Pons (tissue), 1 donor: ENCODE measurements at regions not wholly inside any gene's neighbourhood (a gene's known extent, or its start where the extent isn't known, plus 50 kb on each side); places are given as distances from the start of the nearest gene placed in this dataset.

Source experiments
- DNase-seq: peaks from one replicate; pipeline ENCODE4 v3.0.0-alpha.2; 2016; ENCODE audit warnings: low spot score

GRCh38 chr1:239733995-239734394, 347.6 kb downstream of the CHRM3 start:
- no peak for DNase-seq

- DNase-seq, result no peak
Observed at GRCh38 chr1:239735111-239735510, 348.7 kb downstream of the CHRM3 start.

GRCh38 chr1:239736479-239736878, 350.1 kb downstream of the CHRM3 start:
- DNase-seq, result no peak

- no peak for DNase-seq
Observed at GRCh38 chr1:239739375-239739774, 352.3 kb upstream of the FMN2 start.

- no peak for DNase-seq
Observed at GRCh38 chr1:239739919-239740318, 351.8 kb upstream of the FMN2 start.

GRCh38 chr1:239742416-239743109, 349.1 kb upstream of the FMN2 start:
- no peak for DNase-seq

- DNase-seq, result no peak
Observed at GRCh38 chr1:239744851-239745250, 346.8 kb upstream of the FMN2 start.

- no peak for DNase-seq
Observed at GRCh38 chr1:239755107-239755912, 336.4 kb upstream of the FMN2 start.

- no peak for DNase-seq
Observed at GRCh38 chr1:239757716-239758115, 334.0 kb upstream of the FMN2 start.

- DNase-seq, result no peak
Observed at GRCh38 chr1:239758756-239759155, 332.9 kb upstream of the FMN2 start.

- no peak for DNase-seq
Observed at GRCh38 chr1:239761509-239761908, 330.2 kb upstream of the FMN2 start.

- no peak for DNase-seq
Observed at GRCh38 chr1:239763850-239764249, 327.8 kb upstream of the FMN2 start.

- no peak for DNase-seq
Observed at GRCh38 chr1:239764546-239764945, 327.1 kb upstream of the FMN2 start.

- DNase-seq, result no peak
Observed at GRCh38 chr1:239765163-239765562, 326.5 kb upstream of the FMN2 start.

- DNase-seq, result no peak
Observed at GRCh38 chr1:239771550-239771949, 320.1 kb upstream of the FMN2 start.

GRCh38 chr1:239772446-239772845, 319.2 kb upstream of the FMN2 start:
- DNase-seq, result no peak

GRCh38 chr1:239775466-239775865, 316.2 kb upstream of the FMN2 start:
- DNase-seq, result no peak

GRCh38 chr1:239778208-239778813, 313.4 kb upstream of the FMN2 start:
- no peak for DNase-seq

GRCh38 chr1:239779962-239780361, 311.7 kb upstream of the FMN2 start:
- DNase-seq, result no peak

GRCh38 chr1:239784896-239785295, 306.8 kb upstream of the FMN2 start:
- DNase-seq, result no peak

GRCh38 chr1:239785576-239785975, 306.1 kb upstream of the FMN2 start:
- DNase-seq, result no peak

- DNase-seq, result no peak
Observed at GRCh38 chr1:239786464-239786863, 305.2 kb upstream of the FMN2 start.

- DNase-seq, result no peak
Observed at GRCh38 chr1:239792157-239792556, 299.5 kb upstream of the FMN2 start.
